ENCODE measurements at regions not wholly inside any gene's neighbourhood (a gene's known extent, or its start where the extent isn't known, plus 50 kb on each side); places are given as distances from the start of the nearest gene placed in this dataset.

DNA sequence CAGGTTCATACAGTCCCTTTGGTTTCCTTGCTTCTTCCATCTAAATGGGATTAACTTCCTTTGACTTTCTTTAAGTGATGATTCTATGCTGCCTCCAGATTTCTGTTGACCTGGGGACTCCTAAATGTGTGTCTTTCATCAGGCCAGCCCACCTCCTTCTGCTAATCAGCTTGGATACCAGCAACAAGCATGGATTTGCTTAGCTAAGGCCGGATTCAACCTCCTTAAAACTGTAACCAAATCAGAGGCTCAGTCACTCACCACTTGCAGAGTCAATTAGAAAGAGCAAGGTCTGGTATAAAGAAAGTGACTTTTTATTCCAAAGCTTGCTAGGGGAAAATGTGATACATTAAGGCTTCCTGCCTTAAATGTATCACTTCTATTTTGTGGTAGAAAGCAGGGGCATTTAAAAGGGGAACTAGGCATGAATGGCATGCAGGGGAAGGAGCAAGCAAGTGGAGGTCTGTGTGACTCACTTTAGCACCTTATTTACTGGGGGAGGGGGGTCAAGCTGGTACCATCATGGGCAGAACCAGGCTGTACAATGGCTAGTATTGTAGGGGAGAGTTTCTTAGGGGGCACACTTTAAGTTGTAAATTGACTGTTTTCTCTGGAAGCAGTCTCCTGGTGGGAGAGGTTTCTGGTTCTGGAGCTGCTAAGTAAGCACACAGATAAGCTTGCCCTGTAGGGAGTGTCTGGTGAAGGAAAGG is 239.0 kb upstream of the PDGFD start:
- Mint-ChIP-seq H3K27me3 (peaks cover 0 to 12% (median 3%) of the 10 kb centered on the region in 5 donors), H3K4me3 (no peak overlapping the region), H3K4me1 (no peaks in the 10 kb centered on the region), H3K27ac (no peak overlapping the region), H3K36me3 (no peaks in the 10 kb centered on the region), H3K9me3 (no peaks in the 10 kb centered on the region)
- ATAC-seq (no peak), DNase-seq (no peak)
- POLR2A ChIA-PET: no interaction called here

DNA sequence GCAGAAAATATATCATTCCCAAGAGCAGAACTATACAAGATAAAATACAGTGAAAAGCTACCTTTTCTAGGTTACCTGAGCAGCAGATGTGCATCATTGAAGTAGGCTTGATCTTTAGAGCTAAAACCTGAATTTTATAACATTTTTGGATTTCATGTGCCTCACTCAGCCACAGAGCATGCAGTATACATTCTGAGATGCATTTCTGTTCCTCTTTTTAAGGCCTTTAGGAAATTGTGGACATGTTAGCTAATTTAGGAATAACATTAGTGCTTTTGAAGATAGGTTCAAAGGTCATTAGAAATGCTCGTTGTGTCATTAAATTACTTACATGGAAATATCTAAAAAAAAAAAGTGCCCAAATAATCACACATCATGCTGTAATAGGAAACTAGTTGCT is 230.6 kb upstream of the PDGFD start:
- Mint-ChIP-seq H3K36me3 (no peaks in the 10 kb centered on the region), H3K27me3 (peaks cover 0 to 15% (median 2%) of the 10 kb centered on the region in 5 donors), H3K4me1 (no peaks in the 10 kb centered on the region), H3K4me3 (no peak overlapping the region), H3K9me3 (no peaks in the 10 kb centered on the region), H3K27ac (no peak overlapping the region)
- ATAC-seq (no peak), DNase-seq (no peak)
- POLR2A ChIA-PET: no interaction called here

DNA sequence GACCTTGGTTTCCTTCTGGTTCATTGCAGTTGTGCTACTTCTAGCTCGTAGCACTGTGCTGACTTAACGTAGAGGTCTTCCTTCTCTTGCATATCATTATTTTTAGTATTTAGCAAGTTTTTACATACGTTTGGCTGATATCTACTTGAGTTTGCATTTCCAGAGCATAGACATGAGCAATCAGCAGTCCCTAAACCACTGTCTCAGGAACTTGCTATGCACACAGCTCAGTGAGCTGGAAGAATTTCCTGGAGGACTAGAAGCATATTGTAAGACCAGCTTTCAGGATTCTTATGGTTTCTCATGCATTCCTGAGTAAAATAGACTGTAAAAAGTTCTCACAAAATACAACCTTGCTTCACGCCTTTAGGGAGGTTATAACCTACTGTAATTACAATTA is 226.7 kb upstream of the PDGFD start:
- H3K9me3 Mint-ChIP-seq: no peaks in the 10 kb centered on the region
- H3K27ac Mint-ChIP-seq: no peak overlapping the region
- peaks cover 0 to 12% (median 2%) of the 10 kb centered on the region in 5 donors for H3K27me3 Mint-ChIP-seq
- H3K4me3 Mint-ChIP-seq: no peak overlapping the region
- no peaks in the 10 kb centered on the region for H3K4me1 Mint-ChIP-seq
- POLR2A ChIA-PET: no interaction called here
- ATAC-seq: no peak
- H3K36me3 Mint-ChIP-seq: no peaks in the 10 kb centered on the region
- no peak for DNase-seq

DNA sequence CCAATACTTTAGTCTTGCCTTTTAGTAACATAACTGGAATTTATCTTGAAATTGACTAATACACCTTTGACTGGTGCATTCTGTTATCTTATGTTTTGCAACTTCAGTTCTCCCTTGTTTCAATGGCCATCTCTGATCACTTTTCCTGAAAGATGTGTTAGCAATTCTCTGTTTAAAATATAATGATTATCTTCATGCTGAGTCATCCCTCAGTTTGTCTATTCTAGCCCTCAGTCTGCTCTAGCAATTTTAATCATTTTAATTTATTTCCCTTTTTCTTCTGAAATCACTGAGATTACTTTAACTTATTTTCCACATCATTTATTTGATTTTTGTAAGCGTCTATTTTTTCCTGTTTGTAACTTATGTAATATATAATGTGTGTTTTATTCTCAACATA is 221.9 kb upstream of the PDGFD start:
- no peaks in the 10 kb centered on the region for H3K9me3 Mint-ChIP-seq
- no peak for DNase-seq
- no peaks in the 10 kb centered on the region for H3K36me3 Mint-ChIP-seq
- ATAC-seq: no peak
- H3K27ac Mint-ChIP-seq: no peak overlapping the region
- H3K4me3 Mint-ChIP-seq: no peak overlapping the region
- no peaks in the 10 kb centered on the region for H3K4me1 Mint-ChIP-seq
- POLR2A ChIA-PET: no interaction called here
- no peaks in the 10 kb centered on the region for H3K27me3 Mint-ChIP-seq

DNA sequence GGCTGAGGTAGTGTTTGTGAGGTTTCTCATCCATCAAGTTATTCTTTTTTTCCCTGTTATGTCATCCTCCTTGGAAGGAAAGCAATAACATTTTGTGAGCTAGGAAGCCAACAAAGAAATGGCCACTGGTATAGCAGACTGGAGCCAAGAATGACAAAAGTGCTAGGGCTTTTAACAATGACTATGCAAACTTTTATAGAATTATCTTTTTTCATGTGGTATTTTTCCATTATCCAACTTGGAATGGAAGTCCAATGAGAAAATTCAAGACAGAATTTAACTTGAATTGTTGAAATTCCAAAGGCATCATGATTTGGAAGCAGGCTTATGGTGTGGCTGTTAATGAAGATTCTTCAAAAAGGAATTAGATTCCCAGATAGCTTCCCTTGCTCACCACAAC is 216.4 kb upstream of the PDGFD start:
- POLR2A ChIA-PET: no interaction called here
- ATAC-seq (no peak), DNase-seq (no peak)
- H3K4me3 Mint-ChIP-seq: no peak overlapping the region
- H3K27ac Mint-ChIP-seq: no peak overlapping the region
- no peaks in the 10 kb centered on the region for H3K9me3 Mint-ChIP-seq
- H3K36me3 Mint-ChIP-seq: no peaks in the 10 kb centered on the region
- H3K27me3 Mint-ChIP-seq: peaks cover 0 to 1% (median 0%) of the 10 kb centered on the region in 5 donors
- no peaks in the 10 kb centered on the region for H3K4me1 Mint-ChIP-seq

DNA sequence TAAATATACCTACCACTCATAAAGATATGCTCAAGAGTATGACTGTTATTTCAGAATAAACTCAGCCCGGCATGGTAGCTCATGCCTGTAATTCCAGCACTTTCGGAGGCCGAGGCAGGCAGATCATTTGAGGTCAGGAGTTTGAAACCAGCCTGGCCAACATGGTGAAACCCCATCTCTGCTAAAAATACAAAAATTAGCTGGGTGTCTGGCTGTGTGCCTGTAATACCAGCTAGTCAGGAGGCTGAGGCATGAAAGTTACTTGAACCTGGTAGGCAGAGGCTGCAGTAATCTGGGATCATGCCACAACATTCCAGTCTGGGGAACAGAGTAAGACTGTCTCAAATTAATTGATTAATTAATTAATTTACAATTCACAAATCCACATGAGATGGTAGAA is 208.2 kb upstream of the PDGFD start:
- H3K27ac Mint-ChIP-seq: no peak overlapping the region
- POLR2A ChIA-PET: no interaction called here
- H3K4me3 Mint-ChIP-seq: no peak overlapping the region
- peaks cover 0 to 10% (median 3%) of the 10 kb centered on the region in 5 donors for H3K27me3 Mint-ChIP-seq
- no peaks in the 10 kb centered on the region for H3K9me3 Mint-ChIP-seq
- no peak for ATAC-seq
- no peaks in the 10 kb centered on the region for H3K36me3 Mint-ChIP-seq
- DNase-seq: no peak
- H3K4me1 Mint-ChIP-seq: no peaks in the 10 kb centered on the region

DNA sequence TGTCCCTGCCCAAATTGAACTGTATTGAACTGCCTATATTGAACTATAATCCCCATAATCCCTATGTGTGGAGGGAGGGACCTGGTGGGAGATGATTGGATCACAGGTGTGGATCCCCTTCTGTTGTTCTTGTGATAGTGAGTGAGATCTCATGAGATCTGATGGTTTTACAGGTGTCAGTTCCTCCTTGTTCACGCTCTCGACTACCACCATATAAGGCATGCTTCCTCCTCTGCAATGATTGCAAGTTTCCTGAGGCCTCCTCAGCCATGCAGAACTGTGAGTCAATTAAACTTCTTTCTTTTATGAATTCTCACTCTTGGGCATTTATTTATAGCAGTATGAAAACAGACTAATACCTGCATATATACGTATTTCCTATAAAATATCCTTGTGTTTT is 206.5 kb upstream of the PDGFD start:
- Mint-ChIP-seq H3K27me3 (peaks cover 0 to 10% (median 4%) of the 10 kb centered on the region in 5 donors), H3K4me3 (no peak overlapping the region), H3K36me3 (no peaks in the 10 kb centered on the region), H3K9me3 (no peaks in the 10 kb centered on the region), H3K4me1 (no peaks in the 10 kb centered on the region), H3K27ac (no peak overlapping the region)
- POLR2A ChIA-PET: no interaction called here
- DNase-seq (no peak), ATAC-seq (no peak)

DNA sequence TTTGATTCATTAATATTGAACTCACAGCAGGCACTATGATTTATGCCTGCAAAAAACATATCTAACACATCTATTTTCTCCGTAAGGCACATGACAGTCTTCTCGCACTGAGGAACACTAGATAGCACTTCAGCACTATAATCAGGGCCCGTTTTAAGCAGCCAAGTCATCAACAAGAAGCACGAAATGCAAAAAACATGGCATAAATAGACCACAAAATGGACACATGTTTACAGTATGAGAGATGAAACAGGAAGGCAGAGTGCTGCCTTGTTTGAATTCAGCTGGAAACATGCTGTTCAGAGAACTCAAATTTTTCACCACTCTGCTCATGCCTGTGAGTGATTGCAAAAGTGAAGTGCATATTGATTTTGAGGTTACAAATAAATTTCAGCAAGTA is 205.8 kb upstream of the PDGFD start:
- H3K27me3 Mint-ChIP-seq: peaks cover 2 to 14% (median 4%) of the 10 kb centered on the region in 5 donors
- H3K27ac Mint-ChIP-seq: no peak overlapping the region
- H3K9me3 Mint-ChIP-seq: peaks cover 0 to 4% (median 0%) of the 10 kb centered on the region in 9 donors
- ATAC-seq (no peak), DNase-seq (no peak)
- no peaks in the 10 kb centered on the region for H3K4me1 Mint-ChIP-seq
- no peaks in the 10 kb centered on the region for H3K36me3 Mint-ChIP-seq
- no peak overlapping the region for H3K4me3 Mint-ChIP-seq
- POLR2A ChIA-PET: no interaction called here

DNA sequence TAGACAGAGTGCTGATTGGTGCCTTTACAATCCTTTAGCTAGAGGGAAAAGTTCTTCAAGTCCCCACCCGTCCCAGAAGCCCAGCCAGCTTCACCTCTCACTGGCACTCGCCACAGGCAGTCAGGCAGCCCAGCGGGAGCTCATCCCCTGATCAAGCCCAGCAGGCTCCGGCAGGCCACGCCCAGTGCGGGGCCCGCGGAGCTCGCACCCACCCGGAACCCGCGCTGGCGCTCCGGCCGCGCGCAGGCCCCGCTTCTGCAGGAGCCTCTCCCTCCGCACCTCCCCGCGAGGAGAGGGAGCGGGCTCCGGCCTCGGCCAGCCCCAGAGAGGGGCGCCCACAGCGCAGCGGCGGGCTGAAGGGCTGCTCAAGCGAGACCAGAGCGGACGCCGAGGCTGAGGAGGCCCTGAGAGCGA is 202.4 kb upstream of the PDGFD start:
- no peaks in the 10 kb centered on the region for H3K36me3 Mint-ChIP-seq
- no peaks in the 10 kb centered on the region for H3K4me1 Mint-ChIP-seq
- DNase-seq (no peak), ATAC-seq (no peak)
- POLR2A ChIA-PET: no interaction called here
- H3K27me3 Mint-ChIP-seq: peaks cover 3 to 17% (median 4%) of the 10 kb centered on the region in 5 donors
- no peak overlapping the region for H3K4me3 Mint-ChIP-seq
- peaks cover 0 to 10% (median 0%) of the 10 kb centered on the region in 9 donors for H3K9me3 Mint-ChIP-seq
- H3K27ac Mint-ChIP-seq: no peak overlapping the region

DNA sequence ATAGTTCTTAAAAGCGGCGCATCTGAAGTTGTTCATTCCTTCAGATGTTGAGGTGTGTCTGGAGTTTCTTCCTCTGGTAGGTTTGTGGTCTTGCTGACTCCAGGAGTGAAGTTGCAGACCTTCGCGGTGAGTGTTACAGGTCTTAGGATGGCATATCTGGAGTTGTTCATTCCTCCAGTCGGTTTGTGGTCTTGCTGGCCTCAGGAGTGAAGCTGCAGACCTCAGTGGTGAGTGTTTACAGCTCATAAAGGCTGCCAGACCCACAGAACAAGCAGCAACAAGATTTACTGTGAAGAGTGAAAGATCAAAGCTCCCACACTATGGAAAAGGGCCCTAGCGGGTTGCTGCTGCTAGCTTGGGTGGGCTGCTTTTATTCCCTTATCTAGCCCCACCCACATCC is 201.7 kb upstream of the PDGFD start:
- no peaks in the 10 kb centered on the region for H3K4me1 Mint-ChIP-seq
- H3K9me3 Mint-ChIP-seq: peaks cover 0 to 10% (median 0%) of the 10 kb centered on the region in 9 donors
- H3K27me3 Mint-ChIP-seq: peaks cover 3 to 11% (median 4%) of the 10 kb centered on the region in 5 donors
- no peaks in the 10 kb centered on the region for H3K36me3 Mint-ChIP-seq
- H3K27ac Mint-ChIP-seq: no peak overlapping the region
- H3K4me3 Mint-ChIP-seq: no peak overlapping the region
- no peak for ATAC-seq
- DNase-seq: no peak
- POLR2A ChIA-PET: no interaction called here

DNA sequence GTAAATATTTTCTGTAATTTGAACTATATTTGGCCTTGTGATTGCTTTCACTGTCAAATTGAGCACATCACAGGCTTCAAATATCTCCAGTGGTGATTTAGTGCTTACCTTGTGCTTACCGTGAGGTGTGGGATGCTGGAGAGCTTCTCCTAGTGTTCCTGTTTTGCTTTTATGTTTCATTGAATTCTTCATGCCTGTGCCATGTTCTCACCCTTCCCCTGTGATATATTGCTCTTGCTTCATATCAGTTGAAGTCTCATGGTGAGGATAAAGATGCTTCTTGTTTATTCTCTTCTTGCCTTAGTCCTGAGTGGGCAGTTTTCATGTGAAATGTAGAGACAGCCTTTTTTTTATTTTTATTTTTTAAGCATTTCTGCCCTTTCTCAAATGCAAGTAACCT is 198.0 kb upstream of the PDGFD start:
- peaks cover 0 to 10% (median 0%) of the 10 kb centered on the region in 9 donors for H3K9me3 Mint-ChIP-seq
- peaks cover 0 to 7% (median 4%) of the 10 kb centered on the region in 5 donors for H3K27me3 Mint-ChIP-seq
- no peak for DNase-seq
- H3K4me1 Mint-ChIP-seq: no peaks in the 10 kb centered on the region
- H3K27ac Mint-ChIP-seq: no peak overlapping the region
- POLR2A ChIA-PET: no interaction called here
- no peak overlapping the region for H3K4me3 Mint-ChIP-seq
- no peak for ATAC-seq
- no peaks in the 10 kb centered on the region for H3K36me3 Mint-ChIP-seq

DNA sequence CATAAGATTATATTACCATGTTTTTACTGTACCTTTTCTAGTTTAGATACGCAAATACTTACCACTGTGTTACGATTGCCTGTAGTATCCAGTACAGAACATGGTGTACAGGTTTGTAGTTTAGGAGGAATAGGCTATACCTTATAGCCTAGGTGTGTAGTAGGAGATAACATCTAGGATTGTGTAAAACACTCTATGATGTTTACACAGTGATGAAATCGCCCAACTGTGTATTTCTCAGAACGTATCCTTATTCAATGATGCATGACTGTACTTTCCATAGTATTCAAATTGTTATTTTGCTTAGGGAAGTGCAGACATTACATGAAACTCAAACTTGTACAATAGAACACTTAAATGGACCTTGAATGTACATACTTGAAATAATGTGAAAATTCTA is 188.1 kb upstream of the PDGFD start:
- H3K4me3 Mint-ChIP-seq: no peak overlapping the region
- H3K4me1 Mint-ChIP-seq: no peaks in the 10 kb centered on the region
- H3K9me3 Mint-ChIP-seq: peaks cover 4 to 15% (median 11%) of the 10 kb centered on the region in 9 donors
- no peak for ATAC-seq
- H3K27me3 Mint-ChIP-seq: peaks cover 0 to 6% (median 0%) of the 10 kb centered on the region in 5 donors
- H3K27ac Mint-ChIP-seq: no peak overlapping the region
- no peak for DNase-seq
- H3K36me3 Mint-ChIP-seq: no peaks in the 10 kb centered on the region
- POLR2A ChIA-PET: no interaction called here

DNA sequence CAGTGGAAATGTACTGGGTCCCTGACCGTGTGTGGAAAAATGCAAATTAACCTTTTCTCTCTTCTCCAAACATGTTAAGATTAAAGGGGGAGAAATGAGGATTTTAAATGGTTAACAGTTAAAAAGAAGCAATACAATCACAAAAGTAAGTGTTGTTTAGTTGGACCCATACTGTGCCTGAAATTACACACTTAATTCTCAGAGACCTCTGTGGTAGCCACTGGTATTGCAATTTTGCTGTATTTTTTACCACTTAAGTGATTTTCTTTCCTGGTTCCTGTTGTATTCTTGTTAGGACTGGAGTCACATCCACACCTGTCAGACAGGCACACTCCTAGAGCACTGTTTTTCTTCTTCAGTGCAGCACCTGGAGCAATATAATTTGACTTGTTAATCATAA is 179.6 kb upstream of the PDGFD start:
- peaks cover 0 to 3% (median 0%) of the 10 kb centered on the region in 4 donors for H3K4me1 Mint-ChIP-seq
- no peaks in the 10 kb centered on the region for H3K9me3 Mint-ChIP-seq
- POLR2A ChIA-PET: no interaction called here
- H3K27me3 Mint-ChIP-seq: peaks cover 0 to 3% (median 2%) of the 10 kb centered on the region in 5 donors
- ATAC-seq (no peak), DNase-seq (no peak)
- no peaks in the 10 kb centered on the region for H3K36me3 Mint-ChIP-seq
- no peak overlapping the region for H3K4me3 Mint-ChIP-seq
- no peak overlapping the region for H3K27ac Mint-ChIP-seq

DNA sequence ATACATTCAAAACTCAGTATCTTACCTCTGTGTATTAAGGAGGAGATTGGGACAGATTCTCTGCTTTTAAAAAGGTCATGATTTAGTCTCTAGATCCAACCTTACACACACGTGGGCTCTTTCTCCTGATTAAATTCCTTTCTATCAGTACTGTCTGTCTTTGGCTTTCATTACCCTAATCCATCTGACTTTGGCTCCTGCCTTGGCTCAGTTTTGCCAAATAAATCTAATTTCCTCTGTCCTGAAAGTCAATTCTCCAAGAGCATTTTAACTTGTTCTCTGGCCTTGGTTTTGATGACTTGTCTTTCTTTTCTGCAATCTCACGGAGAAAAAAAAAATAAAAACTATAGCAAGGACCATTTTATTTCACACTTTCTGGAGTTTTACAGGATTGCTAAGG is 176.6 kb upstream of the PDGFD start:
- H3K36me3 Mint-ChIP-seq: no peaks in the 10 kb centered on the region
- peaks cover 0 to 3% (median 0%) of the 10 kb centered on the region in 5 donors for H3K27me3 Mint-ChIP-seq
- ATAC-seq (no peak), DNase-seq (no peak)
- POLR2A ChIA-PET: no interaction called here
- H3K9me3 Mint-ChIP-seq: no peaks in the 10 kb centered on the region
- peaks cover 0 to 3% (median 0%) of the 10 kb centered on the region in 4 donors for H3K4me1 Mint-ChIP-seq
- H3K27ac Mint-ChIP-seq: no peak overlapping the region
- no peak overlapping the region for H3K4me3 Mint-ChIP-seq
